HEK293 (cell line): ENCODE measurements at regions not wholly inside any gene's neighbourhood (a gene's known extent, or its start where the extent isn't known, plus 50 kb on each side); places are given as distances from the start of the nearest gene placed in this dataset.

Source experiments
- CTCF ChIA-PET: fragments of 350-600 bp; formaldehyde crosslinking; extraction: SDS; loops from one replicate; lab custom pipeline; 2021; ENCODE audit warnings: antibody characterized with exemption; lab: Yijun Ruan, JAX
- POLR2A ChIA-PET: fragments of 300-600 bp; formaldehyde crosslinking; extraction: SDS; loops from one replicate; lab custom pipeline; 2020; ENCODE audit warnings: antibody characterized with exemption, inconsistent platforms; lab: Yijun Ruan, JAX
- H3K27ac ChIP-seq: fragments of 200-500 bp; sonication (Bioruptor generic); 2 replicates; pipeline ENCODE4 v1.5.1; 2014; ENCODE audit warnings: low read depth, low read length, control low read depth, inconsistent platforms; ENCODE audit errors: extremely low read depth
- H3K36me3 ChIP-seq, 2 experiments: fragments of 200-500 bp in 1 of 2; sonication (Bioruptor generic) in 1 of 2; 1 replicate in 1 of 2; 2 replicates in 1 of 2; pipeline ENCODE4 v1.5.1; 2014 to 2017; ENCODE audit warnings: inconsistent platforms in 2 of 2, low read length in 2 of 2; ENCODE audit not compliant: control insufficient read depth in 2 of 2, insufficient read depth in 1 of 2
- H3K4me1 ChIP-seq: fragments of 200-500 bp; sonication (Bioruptor generic); 2 replicates; pipeline ENCODE4 v1.5.1; 2014; ENCODE audit warnings: mild to moderate bottlenecking, low read length, inconsistent platforms; ENCODE audit not compliant: control insufficient read depth, insufficient read depth
- H3K4me3 ChIP-seq: 2 replicates; pipeline ENCODE4 v1.5.1; 2011; ENCODE audit warnings: low read depth, mild to moderate bottlenecking, control low read depth, low read length, moderate library complexity
- H3K9me3 ChIP-seq: fragments of 200-500 bp; sonication (Bioruptor generic); 2 replicates; pipeline ENCODE4 v1.5.1; 2014; ENCODE audit warnings: low read depth, low read length, inconsistent platforms; ENCODE audit not compliant: control insufficient read depth, insufficient read depth
- BCL11B ChIP-seq: fragments of 450-650 bp; formaldehyde crosslinking; IDR thresholded peaks from 2 replicates; pipeline ENCODE4 v1.5.1; 2016; ENCODE audit warnings: low read depth, missing biosample characterization, missing genetic modification characterization
- GLI4 ChIP-seq: fragments of 450-650 bp; formaldehyde crosslinking; IDR thresholded peaks from 2 replicates; pipeline ENCODE4 v1.5.1; 2016; ENCODE audit warnings: missing biosample characterization, missing genetic modification characterization
- GLIS1 ChIP-seq: fragments of 450-650 bp; formaldehyde crosslinking; IDR thresholded peaks from 2 replicates; pipeline ENCODE4 v1.5.1; 2016; ENCODE audit warnings: missing biosample characterization, missing genetic modification characterization
- KLF1 ChIP-seq: fragments of 450-650 bp; formaldehyde crosslinking; IDR thresholded peaks from 2 replicates; pipeline ENCODE4 v1.5.1; 2016; ENCODE audit warnings: missing biosample characterization, missing genetic modification characterization
- OVOL3 ChIP-seq: fragments of 450-650 bp; formaldehyde crosslinking; IDR thresholded peaks from 2 replicates; pipeline ENCODE4 v1.5.1; 2016; ENCODE audit warnings: missing biosample characterization, missing genetic modification characterization
- RBAK ChIP-seq: fragments of 450-650 bp; formaldehyde crosslinking; IDR thresholded peaks from 2 replicates; pipeline ENCODE4 v1.5.1; 2016; ENCODE audit warnings: missing biosample characterization, missing genetic modification characterization
- REPIN1 ChIP-seq: fragments of 450-650 bp; formaldehyde crosslinking; IDR thresholded peaks from 2 replicates; pipeline ENCODE4 v1.5.1; 2017; ENCODE audit warnings: missing biosample characterization, missing genetic modification characterization, low read depth
- SP3 ChIP-seq: fragments of 450-650 bp; formaldehyde crosslinking; IDR thresholded peaks from 2 replicates; pipeline ENCODE4 v1.5.1; 2016; ENCODE audit warnings: missing biosample characterization, missing genetic modification characterization
- SP7 ChIP-seq: fragments of 450-650 bp; formaldehyde crosslinking; IDR thresholded peaks from 2 replicates; pipeline ENCODE4 v1.5.1; 2016; ENCODE audit warnings: missing biosample characterization, missing genetic modification characterization
- TCF7L2 ChIP-seq: IDR thresholded peaks from 2 replicates; pipeline ENCODE4 v1.6.1; 2011; ENCODE audit warnings: low read depth, mild to moderate bottlenecking, inconsistent platforms, low read length, moderate library complexity, borderline replicate concordance
- ZBTB17 ChIP-seq: fragments of 450-650 bp; formaldehyde crosslinking; IDR thresholded peaks from 2 replicates; pipeline ENCODE4 v1.5.1; 2016; ENCODE audit warnings: missing biosample characterization, missing genetic modification characterization
- ZNF138 ChIP-seq: fragments of 450-650 bp; formaldehyde crosslinking; IDR thresholded peaks from 2 replicates; pipeline ENCODE4 v1.5.1; 2016; ENCODE audit warnings: missing biosample characterization, missing genetic modification characterization, borderline replicate concordance
- ZNF146 ChIP-seq: fragments of 450-650 bp; formaldehyde crosslinking; IDR thresholded peaks from 2 replicates; pipeline ENCODE4 v1.5.1; 2016; ENCODE audit warnings: missing biosample characterization, missing genetic modification characterization
- ZNF175 ChIP-seq: fragments of 450-650 bp; formaldehyde crosslinking; IDR thresholded peaks from 2 replicates; pipeline ENCODE4 v1.5.1; 2016; ENCODE audit warnings: missing biosample characterization, missing genetic modification characterization
- ZNF184 ChIP-seq: fragments of 450-650 bp; IDR thresholded peaks from 2 replicates; pipeline ENCODE4 v1.5.1; 2018; ENCODE audit warnings: missing biosample characterization, mild to moderate bottlenecking, missing genetic modification characterization
- ZNF223 ChIP-seq: fragments of 450-650 bp; formaldehyde crosslinking; IDR thresholded peaks from 2 replicates; pipeline ENCODE4 v1.5.1; 2016; ENCODE audit warnings: missing biosample characterization, missing genetic modification characterization
- ZNF391 ChIP-seq: fragments of 450-650 bp; formaldehyde crosslinking; IDR thresholded peaks from 2 replicates; pipeline ENCODE4 v1.5.1; 2016; ENCODE audit warnings: low read depth, missing biosample characterization, missing genetic modification characterization, borderline replicate concordance
- ZNF549 ChIP-seq: fragments of 450-650 bp; IDR thresholded peaks from 2 replicates; pipeline ENCODE4 v1.5.1; 2018; ENCODE audit warnings: missing biosample characterization, missing genetic modification characterization, mild to moderate bottlenecking, inconsistent platforms, moderate library complexity
- ZNF560 ChIP-seq: fragments of 450-650 bp; formaldehyde crosslinking; IDR thresholded peaks from 2 replicates; pipeline ENCODE4 v1.5.1; 2017; ENCODE audit warnings: missing biosample characterization, missing genetic modification characterization, borderline replicate concordance
- ZNF600 ChIP-seq: fragments of 450-650 bp; formaldehyde crosslinking; IDR thresholded peaks from 2 replicates; pipeline ENCODE4 v1.5.1; 2016; ENCODE audit warnings: missing biosample characterization, missing genetic modification characterization
- ZNF670 ChIP-seq: fragments of 450-650 bp; formaldehyde crosslinking; IDR thresholded peaks from 2 replicates; pipeline ENCODE4 v1.5.1; 2016; ENCODE audit warnings: missing biosample characterization, missing genetic modification characterization, low read depth
- ZNF701 ChIP-seq: fragments of 450-650 bp; formaldehyde crosslinking; IDR thresholded peaks from 2 replicates; pipeline ENCODE4 v1.5.1; 2016; ENCODE audit warnings: missing biosample characterization, missing genetic modification characterization
- ZNF830 ChIP-seq: fragments of 450-650 bp; IDR thresholded peaks from 2 replicates; pipeline ENCODE4 v1.5.0; 2018; ENCODE audit warnings: missing biosample characterization, missing genetic modification characterization, low read depth, mild to moderate bottlenecking, moderate library complexity
- ZNF843 ChIP-seq: fragments of 450-650 bp; formaldehyde crosslinking; IDR thresholded peaks from 2 replicates; pipeline ENCODE4 v1.5.1; 2016; ENCODE audit warnings: missing biosample characterization, missing genetic modification characterization
- ZXDB ChIP-seq: fragments of 450-650 bp; formaldehyde crosslinking; IDR thresholded peaks from 2 replicates; pipeline ENCODE4 v1.5.1; 2016; ENCODE audit warnings: missing biosample characterization, missing genetic modification characterization
- TF ChIP-seq, protein P1 (sequence below): fragments of 450-650 bp; formaldehyde crosslinking; IDR thresholded peaks from 2 replicates; pipeline ENCODE4; 2016; ENCODE audit warnings: missing biosample characterization, missing genetic modification characterization
- TF ChIP-seq, protein P2 (sequence below): fragments of 450-650 bp; formaldehyde crosslinking; IDR thresholded peaks from 2 replicates; pipeline ENCODE4 v1.5.1; 2016; ENCODE audit warnings: missing biosample characterization, missing genetic modification characterization
- TF ChIP-seq, protein P3 (sequence below): fragments of 450-650 bp; IDR thresholded peaks from 2 replicates; pipeline ENCODE4 v1.5.1; 2018; ENCODE audit warnings: missing biosample characterization, mild to moderate bottlenecking, missing genetic modification characterization
- TF ChIP-seq, protein P4 (sequence below): fragments of 450-650 bp; formaldehyde crosslinking; IDR thresholded peaks from 2 replicates; pipeline ENCODE4 v1.5.1; 2016; ENCODE audit warnings: missing biosample characterization, missing genetic modification characterization, borderline replicate concordance
- TF ChIP-seq, protein P5 (sequence below): fragments of 450-650 bp; formaldehyde crosslinking; IDR thresholded peaks from 2 replicates; pipeline ENCODE4 v1.5.1; 2016; ENCODE audit warnings: missing biosample characterization, missing genetic modification characterization

DNA sequence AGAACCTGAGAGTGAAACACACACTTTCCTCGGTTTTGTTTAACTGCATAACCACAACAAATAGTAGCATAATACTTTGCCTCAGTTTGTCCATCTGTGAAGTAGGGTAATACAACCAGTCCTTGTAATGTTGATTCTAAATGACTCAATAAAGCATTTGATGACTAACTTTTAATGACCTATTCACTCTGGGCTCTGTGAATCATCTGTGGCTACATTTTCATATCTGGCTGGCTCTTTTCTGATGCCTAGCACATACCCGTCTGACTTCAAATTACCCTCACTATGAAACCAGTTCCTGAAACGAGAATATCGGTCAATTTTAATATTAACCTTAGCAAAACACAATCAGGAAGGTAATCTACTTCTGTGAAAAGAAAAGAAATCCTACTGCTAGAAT is 151.0 kb downstream of the SH2D1A start (continued):
- TF ChIP-seq GLI4 (no peak), SP7 (tag by site-specific recombination) (no peak), ZNF670 (tag by site-specific recombination) (no peak), GLIS1 (tag by site-specific recombination) (no peak), ZNF701 (tag by site-specific recombination) (no peak), RBAK (no peak)
- TF ChIP-seq, protein P1, sequence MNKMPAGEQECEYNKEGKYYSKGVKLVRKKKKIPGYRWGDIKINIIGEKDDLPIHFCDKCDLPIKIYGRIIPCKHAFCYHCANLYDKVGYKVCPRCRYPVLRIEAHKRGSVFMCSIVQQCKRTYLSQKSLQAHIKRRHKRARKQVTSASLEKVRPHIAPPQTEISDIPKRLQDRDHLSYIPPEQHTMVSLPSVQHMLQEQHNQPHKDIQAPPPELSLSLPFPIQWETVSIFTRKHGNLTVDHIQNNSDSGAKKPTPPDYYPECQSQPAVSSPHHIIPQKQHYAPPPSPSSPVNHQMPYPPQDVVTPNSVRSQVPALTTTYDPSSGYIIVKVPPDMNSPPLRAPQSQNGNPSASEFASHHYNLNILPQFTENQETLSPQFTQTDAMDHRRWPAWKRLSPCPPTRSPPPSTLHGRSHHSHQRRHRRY = no peak
- TF ChIP-seq, protein P2, sequence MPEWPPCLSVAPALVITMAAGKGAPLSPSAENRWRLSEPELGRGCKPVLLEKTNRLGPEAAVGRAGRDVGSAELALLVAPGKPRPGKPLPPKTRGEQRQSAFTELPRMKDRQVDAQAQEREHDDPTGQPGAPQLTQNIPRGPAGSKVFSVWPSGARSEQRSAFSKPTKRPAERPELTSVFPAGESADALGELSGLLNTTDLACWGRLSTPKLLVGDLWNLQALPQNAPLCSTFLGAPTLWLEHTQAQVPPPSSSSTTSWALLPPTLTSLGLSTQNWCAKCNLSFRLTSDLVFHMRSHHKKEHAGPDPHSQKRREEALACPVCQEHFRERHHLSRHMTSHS (tag by site-specific recombination) = no peak
- TF ChIP-seq, all 188 proteins: peak for 0

DNA sequence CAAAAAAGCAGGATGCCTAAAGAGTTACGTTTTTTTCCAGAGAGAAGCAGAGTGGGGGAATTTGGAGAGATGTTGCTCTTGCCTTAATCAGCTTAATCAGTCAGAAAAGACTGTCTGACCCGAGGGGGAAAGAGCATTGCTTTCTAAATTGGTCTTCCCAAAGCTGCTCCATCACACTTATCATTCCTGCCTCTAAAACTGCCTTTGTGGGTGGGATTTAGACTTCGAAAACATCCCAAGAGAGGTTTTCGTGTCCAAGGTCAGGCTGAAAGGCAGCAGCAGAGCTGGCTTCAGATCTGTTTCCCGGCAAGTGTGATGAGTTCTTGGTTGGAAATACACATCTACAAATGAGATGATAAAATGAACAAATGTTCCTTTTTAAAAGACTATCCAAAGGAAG is 155.2 kb downstream of the SH2D1A start:
- Histone ChIP-seq H3K4me3 (no peak overlapping the region), H3K27ac (no peak overlapping the region), H3K9me3 (no peaks in the 10 kb centered on the region), H3K4me1 (no peaks in the 10 kb centered on the region), H3K36me3 (no peaks in the 10 kb centered on the region)
- no peak for TF ChIP-seq SP3 (tag by site-specific recombination)
- TF ChIP-seq ZNF138 (tag by site-specific recombination) = no peak
- TF ChIP-seq ZNF175 (tag by site-specific recombination) = no peak
- TF ChIP-seq, protein P3, sequence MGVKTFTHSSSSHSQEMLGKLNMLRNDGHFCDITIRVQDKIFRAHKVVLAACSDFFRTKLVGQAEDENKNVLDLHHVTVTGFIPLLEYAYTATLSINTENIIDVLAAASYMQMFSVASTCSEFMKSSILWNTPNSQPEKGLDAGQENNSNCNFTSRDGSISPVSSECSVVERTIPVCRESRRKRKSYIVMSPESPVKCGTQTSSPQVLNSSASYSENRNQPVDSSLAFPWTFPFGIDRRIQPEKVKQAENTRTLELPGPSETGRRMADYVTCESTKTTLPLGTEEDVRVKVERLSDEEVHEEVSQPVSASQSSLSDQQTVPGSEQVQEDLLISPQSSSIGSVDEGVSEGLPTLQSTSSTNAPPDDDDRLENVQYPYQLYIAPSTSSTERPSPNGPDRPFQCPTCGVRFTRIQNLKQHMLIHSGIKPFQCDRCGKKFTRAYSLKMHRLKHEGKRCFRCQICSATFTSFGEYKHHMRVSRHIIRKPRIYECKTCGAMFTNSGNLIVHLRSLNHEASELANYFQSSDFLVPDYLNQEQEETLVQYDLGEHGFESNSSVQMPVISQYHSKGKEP (tag by site-specific recombination) = no peak
- TF ChIP-seq KLF1 (tag by site-specific recombination) = no peak
- TF ChIP-seq TCF7L2 = no peak
- TF ChIP-seq ZBTB17 = no peak
- TF ChIP-seq ZNF146 (tag by site-specific recombination) = no peak
- no peak for TF ChIP-seq ZNF549 (tag by site-specific recombination)
- no peak for TF ChIP-seq REPIN1
- no peak for TF ChIP-seq ZNF184
- no peak for TF ChIP-seq ZNF600 (tag by site-specific recombination)
- TF ChIP-seq ZXDB (tag by site-specific recombination) = no peak
- TF ChIP-seq GLI4 = no peak
- TF ChIP-seq ZNF223 (tag by site-specific recombination) = no peak
- TF ChIP-seq BCL11B = no peak
- TF ChIP-seq ZNF830 (tag by site-specific recombination) = no peak
- ChIA-PET POLR2A (no interaction called here), CTCF (interaction anchor here (0.5 to 0.7 kb wide), 2 partner anchors 403 to 668 kb away, joined by 3 read pairs; no protein-coding TSS in a partner anchor)

DNA sequence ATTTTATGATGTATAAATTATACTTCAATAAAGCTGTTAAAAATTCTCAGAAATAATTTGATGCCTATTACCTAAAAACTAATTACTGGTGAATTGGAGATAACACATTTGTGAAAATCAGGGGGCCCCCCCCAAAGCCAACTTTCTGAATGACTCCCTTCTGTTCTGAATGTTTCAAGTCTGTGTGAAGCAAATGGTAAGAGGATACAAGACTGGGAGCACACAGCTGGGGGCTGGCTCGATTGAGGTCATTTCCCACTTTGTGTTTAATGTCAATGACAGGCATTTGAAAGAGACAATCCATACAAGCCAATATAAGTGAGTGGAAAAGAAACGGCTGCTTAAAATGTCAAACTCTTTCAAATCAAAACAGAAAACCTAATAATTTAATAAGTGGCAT is 155.8 kb downstream of the SH2D1A start:
- POLR2A ChIA-PET = no interaction called here
- Histone ChIP-seq H3K4me3 (no peak overlapping the region), H3K4me1 (no peaks in the 10 kb centered on the region), H3K27ac (no peak overlapping the region), H3K9me3 (no peaks in the 10 kb centered on the region), H3K36me3 (no peaks in the 10 kb centered on the region)
- CTCF ChIA-PET = no interaction called here
- TF ChIP-seq, protein P4, sequence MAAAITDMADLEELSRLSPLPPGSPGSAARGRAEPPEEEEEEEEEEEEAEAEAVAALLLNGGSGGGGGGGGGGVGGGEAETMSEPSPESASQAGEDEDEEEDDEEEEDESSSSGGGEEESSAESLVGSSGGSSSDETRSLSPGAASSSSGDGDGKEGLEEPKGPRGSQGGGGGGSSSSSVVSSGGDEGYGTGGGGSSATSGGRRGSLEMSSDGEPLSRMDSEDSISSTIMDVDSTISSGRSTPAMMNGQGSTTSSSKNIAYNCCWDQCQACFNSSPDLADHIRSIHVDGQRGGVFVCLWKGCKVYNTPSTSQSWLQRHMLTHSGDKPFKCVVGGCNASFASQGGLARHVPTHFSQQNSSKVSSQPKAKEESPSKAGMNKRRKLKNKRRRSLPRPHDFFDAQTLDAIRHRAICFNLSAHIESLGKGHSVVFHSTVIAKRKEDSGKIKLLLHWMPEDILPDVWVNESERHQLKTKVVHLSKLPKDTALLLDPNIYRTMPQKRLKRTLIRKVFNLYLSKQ (tag by site-specific recombination) = no peak
- TF ChIP-seq ZNF391 (tag by site-specific recombination) (no peak), ZNF560 (no peak), ZNF843 (tag by site-specific recombination) (no peak), OVOL3 (tag by site-specific recombination) (no peak)
- TF ChIP-seq, protein P5, sequence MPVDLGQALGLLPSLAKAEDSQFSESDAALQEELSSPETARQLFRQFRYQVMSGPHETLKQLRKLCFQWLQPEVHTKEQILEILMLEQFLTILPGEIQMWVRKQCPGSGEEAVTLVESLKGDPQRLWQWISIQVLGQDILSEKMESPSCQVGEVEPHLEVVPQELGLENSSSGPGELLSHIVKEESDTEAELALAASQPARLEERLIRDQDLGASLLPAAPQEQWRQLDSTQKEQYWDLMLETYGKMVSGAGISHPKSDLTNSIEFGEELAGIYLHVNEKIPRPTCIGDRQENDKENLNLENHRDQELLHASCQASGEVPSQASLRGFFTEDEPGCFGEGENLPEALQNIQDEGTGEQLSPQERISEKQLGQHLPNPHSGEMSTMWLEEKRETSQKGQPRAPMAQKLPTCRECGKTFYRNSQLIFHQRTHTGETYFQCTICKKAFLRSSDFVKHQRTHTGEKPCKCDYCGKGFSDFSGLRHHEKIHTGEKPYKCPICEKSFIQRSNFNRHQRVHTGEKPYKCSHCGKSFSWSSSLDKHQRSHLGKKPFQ (tag by site-specific recombination) = no peak
